Endodermal cell (in vitro differentiated cells): ENCODE measurements at regions not wholly inside any gene's neighbourhood (a gene's known extent, or its start where the extent isn't known, plus 50 kb on each side); places are given as distances from the start of the nearest gene placed in this dataset.

Source experiments
- DNase-seq: peaks from one replicate; pipeline ENCODE4 v3.0.0-alpha.2; 2017
- H3K27ac ChIP-seq: 2 replicates; pipeline ENCODE4 v1.5.1; 2013; ENCODE audit warnings: mild to moderate bottlenecking, low read depth, low read length, moderate library complexity
- H3K27me3 ChIP-seq: 2 replicates; pipeline ENCODE4 v1.6.1; 2013; ENCODE audit warnings: mild to moderate bottlenecking, low read length, moderate library complexity; ENCODE audit not compliant: insufficient read depth, control insufficient read depth, poor library complexity, severe bottlenecking
- H3K36me3 ChIP-seq: 2 replicates; pipeline ENCODE4 v1.7.0; 2013; ENCODE audit warnings: mild to moderate bottlenecking, low read length, moderate library complexity; ENCODE audit not compliant: control insufficient read depth, insufficient read depth
- H3K4me1 ChIP-seq: one replicate; pipeline ENCODE4 v1.7.0; 2013; ENCODE audit warnings: low read length; ENCODE audit not compliant: control insufficient read depth, insufficient read depth
- H3K4me3 ChIP-seq: 2 replicates; pipeline ENCODE4 v1.5.1; 2013; ENCODE audit warnings: mild to moderate bottlenecking, low read length, moderate library complexity
- H3K9ac ChIP-seq: 2 replicates; pipeline ENCODE4 v1.6.1; 2013; ENCODE audit warnings: mild to moderate bottlenecking, low read length, moderate library complexity; ENCODE audit not compliant: poor library complexity, severe bottlenecking; ENCODE audit errors: extremely low read depth
- H3K9me3 ChIP-seq: 2 replicates; pipeline ENCODE4 v1.6.1; 2013; ENCODE audit warnings: mild to moderate bottlenecking, low read length, moderate library complexity; ENCODE audit not compliant: control insufficient read depth
- H3K27ac Mint-ChIP-seq: 2 replicates; pipeline ENCODE4 v1.8.0; 2020; ENCODE audit warnings: mixed read lengths
- H3K27me3 Mint-ChIP-seq: 2 replicates; pipeline ENCODE4 v1.8.0; 2021; ENCODE audit warnings: mild to moderate bottlenecking, mixed read lengths; ENCODE audit not compliant: insufficient read depth
- H3K36me3 Mint-ChIP-seq: 2 replicates; pipeline ENCODE4 v1.8.0; 2020; ENCODE audit warnings: low read depth, mixed read lengths
- H3K4me1 Mint-ChIP-seq: 2 replicates; pipeline ENCODE4 v1.8.0; 2020; ENCODE audit warnings: mixed read lengths
- H3K4me3 Mint-ChIP-seq: 2 replicates; pipeline ENCODE4 v1.8.0; 2020; ENCODE audit warnings: mild to moderate bottlenecking, moderate library complexity, mixed read lengths
- H3K9me3 Mint-ChIP-seq: 2 replicates; pipeline ENCODE4 v1.8.0; 2020; ENCODE audit warnings: mild to moderate bottlenecking, mixed read lengths
- WGBS, 2 experiments: methylation state at CpG; one replicate each; pipeline versions ENCODE4 v1.1.5 to v1.1.7; 2013; ENCODE audit warnings: missing lambda C conversion rate in 2 of 2, mixed read lengths in 1 of 2; ENCODE audit not compliant: insufficient coverage in 1 of 2, insufficient read length in 1 of 2; 5-methylcytosine and 5-hydroxymethylcytosine counted together
- TF ChIP-seq, protein P1 (sequence below): fragments of 200-600 bp; sonication (generic); conservative IDR thresholded peaks from 2 replicates; pipeline ENCODE4 v1.5.0; 2021; ENCODE audit warnings: antibody characterized with exemption, mild to moderate bottlenecking

DNA sequence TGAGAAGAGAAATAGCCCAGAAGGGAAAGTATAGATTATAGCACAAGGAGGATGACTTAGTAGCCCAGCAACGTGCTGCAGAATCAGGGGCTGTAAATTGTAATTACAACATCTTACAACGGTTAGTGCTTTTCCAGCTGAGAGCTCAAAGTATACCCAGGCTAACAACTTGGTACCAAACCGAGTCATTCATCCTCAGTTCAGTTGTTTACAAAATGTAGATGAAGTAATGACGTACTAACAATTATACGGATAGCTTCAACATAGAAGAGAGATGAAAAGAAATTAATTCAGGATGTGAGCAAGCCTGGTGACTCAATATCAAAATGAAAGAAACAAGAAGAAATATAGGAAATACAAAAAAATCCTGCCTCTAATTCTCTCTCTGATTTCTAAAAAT lies 99.2 kb downstream of the DYNAP start:
- no peaks in the 10 kb centered on the region for H3K4me1 ChIP-seq
- TF ChIP-seq, protein P1, sequence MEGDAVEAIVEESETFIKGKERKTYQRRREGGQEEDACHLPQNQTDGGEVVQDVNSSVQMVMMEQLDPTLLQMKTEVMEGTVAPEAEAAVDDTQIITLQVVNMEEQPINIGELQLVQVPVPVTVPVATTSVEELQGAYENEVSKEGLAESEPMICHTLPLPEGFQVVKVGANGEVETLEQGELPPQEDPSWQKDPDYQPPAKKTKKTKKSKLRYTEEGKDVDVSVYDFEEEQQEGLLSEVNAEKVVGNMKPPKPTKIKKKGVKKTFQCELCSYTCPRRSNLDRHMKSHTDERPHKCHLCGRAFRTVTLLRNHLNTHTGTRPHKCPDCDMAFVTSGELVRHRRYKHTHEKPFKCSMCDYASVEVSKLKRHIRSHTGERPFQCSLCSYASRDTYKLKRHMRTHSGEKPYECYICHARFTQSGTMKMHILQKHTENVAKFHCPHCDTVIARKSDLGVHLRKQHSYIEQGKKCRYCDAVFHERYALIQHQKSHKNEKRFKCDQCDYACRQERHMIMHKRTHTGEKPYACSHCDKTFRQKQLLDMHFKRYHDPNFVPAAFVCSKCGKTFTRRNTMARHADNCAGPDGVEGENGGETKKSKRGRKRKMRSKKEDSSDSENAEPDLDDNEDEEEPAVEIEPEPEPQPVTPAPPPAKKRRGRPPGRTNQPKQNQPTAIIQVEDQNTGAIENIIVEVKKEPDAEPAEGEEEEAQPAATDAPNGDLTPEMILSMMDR: no peak
- no peak for DNase-seq
- H3K9me3 ChIP-seq: no peaks in the 10 kb centered on the region
- no peak overlapping the region for H3K27ac Mint-ChIP-seq
- H3K9ac ChIP-seq: no peak overlapping the region
- H3K4me3 Mint-ChIP-seq: no peak overlapping the region
- H3K4me3 ChIP-seq: no peak overlapping the region
- no peaks in the 10 kb centered on the region for H3K27me3 ChIP-seq
- no peaks in the 10 kb centered on the region for H3K36me3 Mint-ChIP-seq
- no peaks in the 10 kb centered on the region for H3K36me3 ChIP-seq
- H3K4me1 Mint-ChIP-seq: no peaks in the 10 kb centered on the region
- no peaks in the 10 kb centered on the region for H3K27me3 Mint-ChIP-seq
- no peak overlapping the region for H3K27ac ChIP-seq
- H3K9me3 Mint-ChIP-seq: no peaks in the 10 kb centered on the region
- 87 to 89% methylated on average over 4 to 5 of the region's 5 CpGs for WGBS, 2 experiments

DNA sequence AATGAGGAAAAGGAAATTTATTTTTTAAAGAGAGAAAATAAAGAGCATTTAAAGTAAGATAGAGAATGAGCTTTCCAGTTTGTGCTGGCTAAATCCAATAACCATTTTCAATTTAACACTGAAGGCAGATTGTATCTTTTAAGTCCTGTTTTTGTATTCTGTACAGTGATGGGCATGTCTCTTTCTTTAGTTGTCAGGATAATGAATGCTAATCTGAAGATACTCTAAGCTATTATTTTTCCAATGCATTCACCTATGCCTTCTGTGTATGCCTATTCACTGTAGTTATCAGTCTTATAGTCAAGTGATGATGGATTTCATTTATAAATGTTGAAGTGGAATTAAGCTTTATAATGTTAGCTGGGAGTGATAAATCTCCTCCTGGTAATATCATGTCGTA lies 101.4 kb downstream of the DYNAP start:
- Histone ChIP-seq H3K36me3 (no peaks in the 10 kb centered on the region), H3K9me3 (no peaks in the 10 kb centered on the region), H3K4me3 (no peak overlapping the region), H3K27me3 (no peaks in the 10 kb centered on the region), H3K4me1 (no peaks in the 10 kb centered on the region), H3K27ac (no peak overlapping the region), H3K9ac (no peak overlapping the region)
- no peak for DNase-seq
- Mint-ChIP-seq H3K9me3 (no peaks in the 10 kb centered on the region), H3K36me3 (no peaks in the 10 kb centered on the region), H3K27ac (no peak overlapping the region), H3K4me1 (no peaks in the 10 kb centered on the region), H3K27me3 (no peaks in the 10 kb centered on the region), H3K4me3 (no peak overlapping the region)
- no CpG with 5 or more reads among the region's 1 CpG for WGBS, 2 experiments
- TF ChIP-seq, protein P1: no peak

DNA sequence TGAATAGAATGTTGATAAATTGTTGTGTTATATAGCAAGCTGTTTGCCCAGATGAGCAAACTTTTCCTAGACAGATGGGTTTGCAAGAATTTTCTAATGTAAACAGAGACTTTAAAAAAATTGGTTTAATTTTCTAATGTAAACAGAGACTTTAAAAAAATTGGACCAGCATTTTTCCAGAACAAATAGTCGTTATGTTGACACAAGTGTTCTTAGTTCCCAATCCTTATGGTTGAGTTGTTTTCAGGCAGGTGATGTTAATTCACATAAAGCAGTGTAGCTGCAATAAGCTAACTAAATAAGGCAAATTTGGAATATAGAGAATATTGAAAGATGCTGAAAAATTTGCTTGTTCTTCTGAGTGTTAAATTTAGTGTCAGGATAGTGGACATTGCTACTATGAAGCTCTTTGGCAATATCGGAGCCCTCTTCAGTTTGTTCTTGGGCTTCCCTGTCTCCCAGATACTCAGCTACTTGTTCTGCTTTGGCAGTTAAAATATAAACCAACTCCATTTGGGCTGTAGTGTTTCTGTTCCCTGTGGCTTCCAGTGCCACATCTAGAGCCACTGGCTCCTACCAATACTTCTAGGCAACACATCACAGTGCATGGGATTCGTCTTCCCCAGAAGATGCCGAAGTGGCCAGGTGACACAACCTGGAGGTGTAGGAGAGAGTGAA lies 105.7 kb downstream of the DYNAP start:
- Histone ChIP-seq H3K27ac (no peak overlapping the region), H3K9ac (no peak overlapping the region), H3K27me3 (no peaks in the 10 kb centered on the region), H3K36me3 (no peaks in the 10 kb centered on the region), H3K9me3 (no peaks in the 10 kb centered on the region), H3K4me3 (no peak overlapping the region), H3K4me1 (no peaks in the 10 kb centered on the region)
- Mint-ChIP-seq H3K36me3 (no peaks in the 10 kb centered on the region), H3K27me3 (no peaks in the 10 kb centered on the region), H3K4me3 (no peak overlapping the region), H3K9me3 (no peaks in the 10 kb centered on the region), H3K4me1 (no peaks in the 10 kb centered on the region), H3K27ac (no peak overlapping the region)
- TF ChIP-seq, protein P1: no peak
- DNase-seq: no peak
- WGBS, 2 experiments: 79 to 87% methylated on average over 3 to 4 of the region's 4 CpGs
